ENCODE measurements at regions not wholly inside any gene's neighbourhood (a gene's known extent, or its start where the extent isn't known, plus 50 kb on each side); places are given as distances from the start of the nearest gene placed in this dataset.

DNA sequence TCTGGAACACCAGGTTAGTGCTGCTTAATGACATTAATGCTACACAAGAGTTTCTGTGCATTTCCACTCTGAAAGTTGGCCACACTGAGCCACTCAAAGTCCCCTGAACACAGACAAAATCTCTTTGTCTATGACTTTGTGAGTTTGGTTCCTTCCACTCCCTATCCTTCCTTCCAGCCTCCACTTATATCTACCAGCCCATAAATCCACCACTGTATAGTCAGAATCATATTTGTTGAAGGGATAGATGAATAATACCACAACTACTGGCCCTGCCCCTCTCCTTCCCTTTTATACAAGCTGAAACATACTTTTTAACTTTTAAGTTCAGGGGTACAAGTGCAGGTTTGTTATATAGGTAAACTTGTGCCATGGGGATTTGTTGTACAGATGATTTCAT, 127.5 kb downstream of the ABHD5 start:
- H3K9me3 ChIP-seq (ENCODE audit: control insufficient read depth, insufficient read depth, low read depth, low read length), result no peaks in the 10 kb centered on the region
- no peak overlapping the region for H3K4me3 ChIP-seq (ENCODE audit: low read depth in 2 of 2, low read length in 2 of 2)
- no peaks in the 10 kb centered on the region; the same call in 1 of the 2 replicates for H3K27me3 ChIP-seq (ENCODE audit: control insufficient read depth, insufficient read depth, low read length)
- no peaks in the 10 kb centered on the region for H3K4me1 ChIP-seq (ENCODE audit: control insufficient read depth, insufficient read depth, low read length)
- in situ Hi-C loops (cut with HindIII; ENCODE audit: low pct_unique_long_range_greater_than_20kb, low sequenced_read_pairs) (no loop called here), intact Hi-C loops (cut with micrococcal nuclease; ENCODE audit: unreplicated experiment) (no loop called here)
- ATAC-seq (no peak), DNase-seq (ENCODE audit: low read depth, low spot score) (no peak)
- no peaks in the 10 kb centered on the region for H3K36me3 ChIP-seq (ENCODE audit: control insufficient read depth, insufficient read depth, low read length)
- BruUV-seq (replicated peaks), result no TSS peak
- POLR2A ChIA-PET, result no interaction called here
- no peak overlapping the region for H3K27ac ChIP-seq (ENCODE audit: low read length)
- no peak for TF ChIP-seq SIN3A (IDR thresholded peaks at IDR 0.05; ENCODE audit: borderline replicate concordance, insufficient read depth, low read depth, low read length)
- TF ChIP-seq TCF7L2 (IDR thresholded peaks at IDR 0.05; ENCODE audit: low read depth, low read length), result no peak
- TF ChIP-seq POLR2AphosphoS5 (IDR thresholded peaks at IDR 0.05; ENCODE audit: low read depth, low read length), result no peak
- TF ChIP-seq, protein P1, sequence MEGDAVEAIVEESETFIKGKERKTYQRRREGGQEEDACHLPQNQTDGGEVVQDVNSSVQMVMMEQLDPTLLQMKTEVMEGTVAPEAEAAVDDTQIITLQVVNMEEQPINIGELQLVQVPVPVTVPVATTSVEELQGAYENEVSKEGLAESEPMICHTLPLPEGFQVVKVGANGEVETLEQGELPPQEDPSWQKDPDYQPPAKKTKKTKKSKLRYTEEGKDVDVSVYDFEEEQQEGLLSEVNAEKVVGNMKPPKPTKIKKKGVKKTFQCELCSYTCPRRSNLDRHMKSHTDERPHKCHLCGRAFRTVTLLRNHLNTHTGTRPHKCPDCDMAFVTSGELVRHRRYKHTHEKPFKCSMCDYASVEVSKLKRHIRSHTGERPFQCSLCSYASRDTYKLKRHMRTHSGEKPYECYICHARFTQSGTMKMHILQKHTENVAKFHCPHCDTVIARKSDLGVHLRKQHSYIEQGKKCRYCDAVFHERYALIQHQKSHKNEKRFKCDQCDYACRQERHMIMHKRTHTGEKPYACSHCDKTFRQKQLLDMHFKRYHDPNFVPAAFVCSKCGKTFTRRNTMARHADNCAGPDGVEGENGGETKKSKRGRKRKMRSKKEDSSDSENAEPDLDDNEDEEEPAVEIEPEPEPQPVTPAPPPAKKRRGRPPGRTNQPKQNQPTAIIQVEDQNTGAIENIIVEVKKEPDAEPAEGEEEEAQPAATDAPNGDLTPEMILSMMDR (IDR thresholded peaks at IDR 0.05), result no peak
- TF ChIP-seq, protein P2, sequence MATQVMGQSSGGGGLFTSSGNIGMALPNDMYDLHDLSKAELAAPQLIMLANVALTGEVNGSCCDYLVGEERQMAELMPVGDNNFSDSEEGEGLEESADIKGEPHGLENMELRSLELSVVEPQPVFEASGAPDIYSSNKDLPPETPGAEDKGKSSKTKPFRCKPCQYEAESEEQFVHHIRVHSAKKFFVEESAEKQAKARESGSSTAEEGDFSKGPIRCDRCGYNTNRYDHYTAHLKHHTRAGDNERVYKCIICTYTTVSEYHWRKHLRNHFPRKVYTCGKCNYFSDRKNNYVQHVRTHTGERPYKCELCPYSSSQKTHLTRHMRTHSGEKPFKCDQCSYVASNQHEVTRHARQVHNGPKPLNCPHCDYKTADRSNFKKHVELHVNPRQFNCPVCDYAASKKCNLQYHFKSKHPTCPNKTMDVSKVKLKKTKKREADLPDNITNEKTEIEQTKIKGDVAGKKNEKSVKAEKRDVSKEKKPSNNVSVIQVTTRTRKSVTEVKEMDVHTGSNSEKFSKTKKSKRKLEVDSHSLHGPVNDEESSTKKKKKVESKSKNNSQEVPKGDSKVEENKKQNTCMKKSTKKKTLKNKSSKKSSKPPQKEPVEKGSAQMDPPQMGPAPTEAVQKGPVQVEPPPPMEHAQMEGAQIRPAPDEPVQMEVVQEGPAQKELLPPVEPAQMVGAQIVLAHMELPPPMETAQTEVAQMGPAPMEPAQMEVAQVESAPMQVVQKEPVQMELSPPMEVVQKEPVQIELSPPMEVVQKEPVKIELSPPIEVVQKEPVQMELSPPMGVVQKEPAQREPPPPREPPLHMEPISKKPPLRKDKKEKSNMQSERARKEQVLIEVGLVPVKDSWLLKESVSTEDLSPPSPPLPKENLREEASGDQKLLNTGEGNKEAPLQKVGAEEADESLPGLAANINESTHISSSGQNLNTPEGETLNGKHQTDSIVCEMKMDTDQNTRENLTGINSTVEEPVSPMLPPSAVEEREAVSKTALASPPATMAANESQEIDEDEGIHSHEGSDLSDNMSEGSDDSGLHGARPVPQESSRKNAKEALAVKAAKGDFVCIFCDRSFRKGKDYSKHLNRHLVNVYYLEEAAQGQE (IDR thresholded peaks at IDR 0.05; ENCODE audit: insufficient read depth in 1 of 2, low read depth in 2 of 2, low read length in 1 of 2), result no peak
- CTCF ChIA-PET, result no interaction called here

DNA sequence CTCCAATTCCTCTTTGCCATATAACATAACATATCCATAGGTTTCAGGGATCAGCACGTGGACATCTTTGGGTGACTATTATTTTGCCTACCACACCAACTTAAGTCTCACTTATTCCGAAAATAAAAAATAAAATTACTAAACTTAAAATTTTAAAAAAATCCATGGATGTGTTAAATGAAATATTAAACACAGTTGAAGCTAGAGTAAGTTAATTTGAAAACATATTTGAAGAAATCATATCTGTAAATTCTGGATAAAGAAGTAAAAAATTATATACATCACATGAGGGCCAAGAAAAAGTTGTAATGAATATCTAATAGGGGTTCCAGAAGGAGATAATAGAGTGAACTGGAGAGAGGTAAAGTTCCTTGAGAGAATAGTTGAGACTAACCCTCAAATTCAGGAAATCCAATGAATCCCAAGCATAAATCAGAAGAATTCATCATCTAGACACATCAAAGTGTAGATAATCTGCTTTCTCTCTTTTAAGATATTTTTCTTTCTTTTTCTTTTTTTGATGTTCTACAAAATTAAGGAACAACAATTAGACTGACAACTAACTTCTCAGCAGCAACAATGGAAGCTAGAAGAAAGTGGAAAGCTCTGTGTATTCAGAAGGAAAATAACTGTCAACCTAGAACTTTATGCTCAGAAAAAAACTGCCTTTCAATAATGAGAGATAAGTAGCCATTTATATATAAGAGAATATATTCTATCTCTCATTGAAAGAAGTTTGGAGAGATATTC, 147.4 kb downstream of the ABHD5 start:
- H3K27ac ChIP-seq (ENCODE audit: low read length), result no peak overlapping the region
- H3K36me3 ChIP-seq (ENCODE audit: control insufficient read depth, insufficient read depth, low read length), result no peaks in the 10 kb centered on the region
- ChIA-PET CTCF (no interaction called here), POLR2A (no interaction called here)
- DNase-seq (ENCODE audit: low read depth, low spot score) (no peak), ATAC-seq (no peak)
- intact Hi-C loops (cut with micrococcal nuclease; ENCODE audit: unreplicated experiment), result no loop called here
- no TSS peak for BruUV-seq (replicated peaks)
- in situ Hi-C loops (cut with HindIII; ENCODE audit: low pct_unique_long_range_greater_than_20kb, low sequenced_read_pairs), result no loop called here
- H3K27me3 ChIP-seq (ENCODE audit: control insufficient read depth, insufficient read depth, low read length), result no peaks in the 10 kb centered on the region
- H3K4me1 ChIP-seq (ENCODE audit: control insufficient read depth, insufficient read depth, low read length), result no peaks in the 10 kb centered on the region
- TF ChIP-seq SIN3A (IDR thresholded peaks at IDR 0.05; ENCODE audit: borderline replicate concordance, insufficient read depth, low read depth, low read length), result no peak
- TF ChIP-seq, protein P1 (IDR thresholded peaks at IDR 0.05), result no peak
- TF ChIP-seq, protein P2 (IDR thresholded peaks at IDR 0.05; ENCODE audit: insufficient read depth in 1 of 2, low read depth in 2 of 2, low read length in 1 of 2), result no peak
- no peak for TF ChIP-seq TCF7L2 (IDR thresholded peaks at IDR 0.05; ENCODE audit: low read depth, low read length)
- TF ChIP-seq POLR2AphosphoS5 (IDR thresholded peaks at IDR 0.05; ENCODE audit: low read depth, low read length), result no peak
- H3K4me3 ChIP-seq (ENCODE audit: low read depth in 2 of 2, low read length in 2 of 2), result no peak overlapping the region
- no peaks in the 10 kb centered on the region for H3K9me3 ChIP-seq (ENCODE audit: control insufficient read depth, insufficient read depth, low read depth, low read length)

All from Panc1 (cell line).